Neural progenitor cell (in vitro differentiated cells): ENCODE measurements at regions not wholly inside any gene's neighbourhood (a gene's known extent, or its start where the extent isn't known, plus 50 kb on each side); places are given as distances from the start of the nearest gene placed in this dataset.

Experiments used
- EZH2 ChIP-seq: fragments of 200-600 bp; sonication (generic); IDR thresholded peaks from 2 replicates; pipeline ENCODE4 v1.6.1; 2017; ENCODE audit warnings: antibody characterized with exemption, mild to moderate bottlenecking, moderate library complexity
- TF ChIP-seq, protein P1 (sequence below): fragments of 200-600 bp; sonication (generic); IDR thresholded peaks from 2 replicates; pipeline ENCODE4 v1.5.1; 2017; ENCODE audit warnings: antibody characterized with exemption, mild to moderate bottlenecking

DNA sequence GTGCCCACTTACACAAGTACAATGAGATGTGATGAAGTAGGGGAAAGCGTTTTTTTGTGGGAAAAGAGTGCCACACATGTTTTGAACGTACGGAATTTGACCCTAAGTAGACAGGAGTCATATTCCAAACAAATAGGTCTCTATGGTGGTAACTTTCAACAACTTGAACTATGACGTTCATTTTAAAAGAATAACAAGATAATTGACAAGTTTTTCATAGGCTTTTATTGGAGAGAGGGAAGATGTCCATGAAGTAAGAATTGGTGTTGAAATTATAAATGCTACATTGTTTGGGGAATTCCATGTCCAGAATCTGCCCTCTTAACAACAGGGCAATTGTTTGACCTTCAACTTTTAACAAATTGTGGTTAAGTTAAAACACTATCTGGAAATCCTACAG lies 126.5 kb downstream of the GASK1B start:
- TF ChIP-seq, protein P1, sequence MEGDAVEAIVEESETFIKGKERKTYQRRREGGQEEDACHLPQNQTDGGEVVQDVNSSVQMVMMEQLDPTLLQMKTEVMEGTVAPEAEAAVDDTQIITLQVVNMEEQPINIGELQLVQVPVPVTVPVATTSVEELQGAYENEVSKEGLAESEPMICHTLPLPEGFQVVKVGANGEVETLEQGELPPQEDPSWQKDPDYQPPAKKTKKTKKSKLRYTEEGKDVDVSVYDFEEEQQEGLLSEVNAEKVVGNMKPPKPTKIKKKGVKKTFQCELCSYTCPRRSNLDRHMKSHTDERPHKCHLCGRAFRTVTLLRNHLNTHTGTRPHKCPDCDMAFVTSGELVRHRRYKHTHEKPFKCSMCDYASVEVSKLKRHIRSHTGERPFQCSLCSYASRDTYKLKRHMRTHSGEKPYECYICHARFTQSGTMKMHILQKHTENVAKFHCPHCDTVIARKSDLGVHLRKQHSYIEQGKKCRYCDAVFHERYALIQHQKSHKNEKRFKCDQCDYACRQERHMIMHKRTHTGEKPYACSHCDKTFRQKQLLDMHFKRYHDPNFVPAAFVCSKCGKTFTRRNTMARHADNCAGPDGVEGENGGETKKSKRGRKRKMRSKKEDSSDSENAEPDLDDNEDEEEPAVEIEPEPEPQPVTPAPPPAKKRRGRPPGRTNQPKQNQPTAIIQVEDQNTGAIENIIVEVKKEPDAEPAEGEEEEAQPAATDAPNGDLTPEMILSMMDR, result no peak
- no peak for TF ChIP-seq EZH2
